GM12872 (cell line): ENCODE measurements at regions not wholly inside any gene's neighbourhood (a gene's known extent, or its start where the extent isn't known, plus 50 kb on each side); places are given as distances from the start of the nearest gene placed in this dataset.

ENCODE experiments used
- TF ChIP-seq, protein P1 (sequence below): IDR thresholded peaks from 3 replicates; pipeline ENCODE4 v1.5.1; 2011; ENCODE audit warnings: low read depth, mild to moderate bottlenecking, low read length, moderate library complexity; ENCODE audit not compliant: insufficient read depth

GRCh38 chr4:159859656-159860148 is 756.8 kb downstream of the RAPGEF2 start:
- TF ChIP-seq, protein P1, sequence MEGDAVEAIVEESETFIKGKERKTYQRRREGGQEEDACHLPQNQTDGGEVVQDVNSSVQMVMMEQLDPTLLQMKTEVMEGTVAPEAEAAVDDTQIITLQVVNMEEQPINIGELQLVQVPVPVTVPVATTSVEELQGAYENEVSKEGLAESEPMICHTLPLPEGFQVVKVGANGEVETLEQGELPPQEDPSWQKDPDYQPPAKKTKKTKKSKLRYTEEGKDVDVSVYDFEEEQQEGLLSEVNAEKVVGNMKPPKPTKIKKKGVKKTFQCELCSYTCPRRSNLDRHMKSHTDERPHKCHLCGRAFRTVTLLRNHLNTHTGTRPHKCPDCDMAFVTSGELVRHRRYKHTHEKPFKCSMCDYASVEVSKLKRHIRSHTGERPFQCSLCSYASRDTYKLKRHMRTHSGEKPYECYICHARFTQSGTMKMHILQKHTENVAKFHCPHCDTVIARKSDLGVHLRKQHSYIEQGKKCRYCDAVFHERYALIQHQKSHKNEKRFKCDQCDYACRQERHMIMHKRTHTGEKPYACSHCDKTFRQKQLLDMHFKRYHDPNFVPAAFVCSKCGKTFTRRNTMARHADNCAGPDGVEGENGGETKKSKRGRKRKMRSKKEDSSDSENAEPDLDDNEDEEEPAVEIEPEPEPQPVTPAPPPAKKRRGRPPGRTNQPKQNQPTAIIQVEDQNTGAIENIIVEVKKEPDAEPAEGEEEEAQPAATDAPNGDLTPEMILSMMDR: no peak

GRCh38 chr4:159860945-159861344 is 758.1 kb downstream of the RAPGEF2 start:
- TF ChIP-seq, protein P1: no peak

DNA sequence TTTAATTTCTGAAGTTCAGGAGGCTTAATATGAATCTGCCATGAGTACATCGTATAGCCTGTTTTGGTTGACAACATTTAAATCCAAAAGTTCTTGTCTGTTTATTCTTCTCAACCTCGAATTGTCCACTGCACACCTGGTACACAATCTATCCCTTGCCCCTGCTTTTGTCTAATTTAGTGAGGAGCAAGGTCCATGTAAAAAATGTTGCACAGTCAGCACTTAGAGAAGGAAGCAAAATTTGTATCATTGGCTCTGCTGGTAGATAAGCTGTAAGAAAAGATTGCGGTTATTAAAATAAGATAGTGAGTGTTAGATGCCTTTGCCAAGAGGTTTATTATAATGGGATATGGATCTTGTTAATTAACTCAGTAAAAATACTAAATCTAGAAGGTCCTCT is 761.5 kb downstream of the RAPGEF2 start:
- TF ChIP-seq, protein P1: no peak

DNA sequence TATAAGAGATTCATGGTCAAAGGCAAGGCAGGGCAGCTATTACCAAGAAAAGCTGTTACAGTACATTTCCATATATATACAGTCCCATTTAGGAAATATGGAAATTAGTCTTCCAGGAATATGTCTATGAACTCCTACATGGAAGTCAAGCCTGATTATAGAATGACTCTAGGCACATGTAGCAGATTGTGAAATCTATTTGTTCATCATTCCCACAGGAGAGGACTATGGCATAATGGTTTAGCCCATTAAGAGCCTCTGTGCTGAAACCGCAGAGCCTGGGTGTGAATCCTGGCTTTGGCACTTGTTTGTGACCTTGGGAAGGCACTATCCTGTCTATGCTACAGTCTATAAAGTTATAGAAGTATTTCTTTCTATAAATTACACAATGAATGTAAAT is 764.8 kb downstream of the RAPGEF2 start:
- TF ChIP-seq, protein P1: no peak

DNA sequence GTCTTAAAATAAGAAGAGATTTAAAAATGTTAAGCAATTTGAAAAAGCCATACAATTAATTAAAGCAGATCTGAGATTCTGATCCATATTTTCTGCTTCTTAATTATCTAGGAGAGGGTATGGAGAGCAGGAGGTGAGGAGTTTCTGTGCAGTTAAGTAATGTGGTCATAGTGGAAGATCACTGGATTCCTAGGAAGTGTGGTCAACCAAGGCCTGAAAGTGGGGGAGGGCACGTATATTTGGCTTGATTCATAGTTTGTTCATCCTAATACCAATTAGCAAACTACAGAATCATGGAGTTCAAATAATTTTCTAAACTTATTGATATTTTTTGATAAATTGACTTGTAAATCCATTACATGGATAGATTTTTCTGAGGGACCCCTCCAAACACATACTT is 768.3 kb downstream of the RAPGEF2 start:
- TF ChIP-seq, protein P1: no peak

DNA sequence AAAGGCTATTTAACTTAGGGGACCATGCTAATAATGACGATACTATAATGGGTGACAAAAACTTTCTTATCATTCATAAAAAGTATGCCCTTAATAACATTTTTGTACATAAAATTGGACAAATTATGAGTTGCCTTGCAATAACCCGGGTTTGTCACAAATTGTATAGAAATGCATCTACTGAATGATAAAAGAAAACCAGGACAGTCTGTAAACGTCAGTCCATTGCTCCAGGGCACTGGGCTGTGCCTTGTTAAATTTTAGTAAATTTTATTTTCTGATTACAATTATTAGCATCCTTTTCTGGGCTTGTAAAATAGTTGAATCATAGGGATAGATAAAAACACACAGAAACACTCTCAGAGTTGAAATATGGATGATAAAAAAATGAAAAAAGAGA is 778.3 kb downstream of the RAPGEF2 start:
- TF ChIP-seq, protein P1: no peak

DNA sequence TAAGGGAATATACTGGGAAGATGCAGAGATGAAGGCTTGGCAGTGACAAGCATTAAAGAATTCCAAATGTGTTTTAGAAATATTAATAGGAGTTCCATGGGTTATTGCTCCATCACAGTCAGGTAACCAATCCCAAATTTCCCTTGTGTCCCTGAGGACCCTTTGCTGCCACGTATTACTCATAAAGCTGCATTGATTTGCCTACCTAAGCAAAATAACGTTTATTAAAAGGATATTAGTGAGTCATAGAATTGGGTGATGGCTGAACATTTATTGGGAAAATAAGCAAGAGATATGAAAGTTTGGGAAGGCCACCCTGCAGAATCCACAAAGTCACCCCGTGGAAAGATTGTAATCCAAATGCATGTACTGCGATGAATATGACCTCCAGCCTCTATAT is 782.1 kb downstream of the RAPGEF2 start:
- TF ChIP-seq, protein P1: no peak
